GM12891 (cell line): ENCODE measurements at regions not wholly inside any gene's neighbourhood (a gene's known extent, or its start where the extent isn't known, plus 50 kb on each side); places are given as distances from the start of the nearest gene placed in this dataset.

Source experiments
- POLR2A ChIP-seq: IDR thresholded peaks from 2 replicates; pipeline ENCODE4 v1.6.1; 2011; ENCODE audit warnings: low read depth, low read length, control low read depth
- POLR2AphosphoS5 ChIP-seq: IDR thresholded peaks from 2 replicates; pipeline ENCODE4 v1.6.1; 2011; ENCODE audit warnings: low read depth, low read length, control low read depth
- POU2F2 ChIP-seq: IDR thresholded peaks from 2 replicates; pipeline ENCODE4 v1.6.1; 2011; ENCODE audit warnings: low read depth, mild to moderate bottlenecking, control low read depth, low read length, moderate library complexity
- SPI1 ChIP-seq: IDR thresholded peaks from 2 replicates; pipeline ENCODE4 v1.6.1; 2011; ENCODE audit warnings: low read depth, low read length, control low read depth
- TAF1 ChIP-seq: IDR thresholded peaks from 2 replicates; pipeline ENCODE4 v1.6.1; 2011; ENCODE audit warnings: low read depth, low read length, control low read depth

DNA sequence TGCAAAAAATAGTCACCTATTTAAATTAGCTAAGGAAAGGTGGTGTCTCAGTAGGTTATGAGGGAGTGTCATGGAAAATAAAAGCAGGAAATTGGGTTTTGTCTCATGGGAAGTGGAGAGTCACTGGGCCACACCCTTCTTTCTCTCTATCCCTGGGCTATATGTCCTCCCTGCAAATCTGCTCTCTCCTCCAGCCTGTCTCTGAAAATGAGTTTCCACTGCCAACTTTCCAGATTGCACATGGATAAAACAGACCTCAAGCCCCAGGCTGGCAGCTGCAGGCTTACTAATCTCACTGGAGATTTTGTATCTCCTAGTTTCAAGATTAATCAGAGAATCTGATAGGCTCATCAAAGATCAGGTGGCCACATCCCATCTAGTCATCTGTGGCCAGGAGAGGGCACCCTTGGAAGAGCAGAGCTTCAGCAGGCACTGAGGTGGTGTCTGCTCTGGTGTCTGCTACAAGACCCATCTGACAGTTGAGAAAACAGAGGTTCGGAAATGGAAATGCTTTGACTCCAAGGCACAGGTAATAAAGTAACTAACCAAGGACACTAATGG lies 178.9 kb downstream of the MSX2 start:
- TF ChIP-seq POLR2A, result no peak
- no peak for TF ChIP-seq TAF1
- TF ChIP-seq POLR2AphosphoS5, result no peak
- no peak for TF ChIP-seq SPI1
- TF ChIP-seq POU2F2, result no peak
